T-cell (primary cell): ENCODE measurements at regions not wholly inside any gene's neighbourhood (a gene's known extent, or its start where the extent isn't known, plus 50 kb on each side); places are given as distances from the start of the nearest gene placed in this dataset.

ENCODE experiments used
- ATAC-seq, 4 experiments: fragments of 200-7000 bp in 3 of 4; fragments of 150-1000 bp in 1 of 4; cut with Tn5 transposase; replicated peaks in 1 of 4; 1 replicate in 3 of 4; 2 replicates in 1 of 4; pipeline ENCODE4 v1.10.0; 2021; ENCODE audit warnings: moderate library complexity in 3 of 4, mild to moderate bottlenecking in 2 of 4, moderate number of reproducible peaks in 1 of 4
- CTCF ChIA-PET, 2 donors: fragments of 300-600 bp; sonication (Branson Sonifier 250); formaldehyde crosslinking; loops; one replicate each; lab custom pipeline; 2022; ENCODE audit warnings: antibody characterized with exemption in 2 of 2; lab: Charles Lee
- POLR2A ChIA-PET, 2 donors: fragments of 300-600 bp; sonication (Branson Sonifier 250); formaldehyde crosslinking; loops; one replicate each; lab custom pipeline; 2022; ENCODE audit warnings: antibody characterized with exemption in 2 of 2; lab: Charles Lee
- DNase-seq, 35 experiments: peaks; one replicate each; pipeline versions ENCODE4 v3.0.0 to v3.0.0-alpha.2; 2013 to 2023
- H3K27ac ChIP-seq: one replicate; pipeline ENCODE4 v1.5.1; 2013; ENCODE audit warnings: low read length
- H3K27me3 ChIP-seq, 2 experiments: replicated peaks in 1 of 2; 1 replicate in 1 of 2; 2 replicates in 1 of 2; pipeline versions ENCODE4 v1.6.1 to v1.7.0; 2013; ENCODE audit warnings: low read length in 1 of 2, mixed read lengths in 1 of 2; ENCODE audit not compliant: control insufficient read depth in 2 of 2, insufficient read depth in 2 of 2; ENCODE audit errors: extremely low read depth in 1 of 2
- H3K36me3 ChIP-seq, 2 donors: 1 replicate in 1 of 2; 2 replicates in 1 of 2; pipeline versions ENCODE4 v1.6.1 to v1.7.0; 2013; ENCODE audit warnings: low read length in 1 of 2; ENCODE audit not compliant: control insufficient read depth in 2 of 2, insufficient read depth in 1 of 2; ENCODE audit errors: extremely low read depth in 1 of 2
- H3K4me1 ChIP-seq, 2 experiments: 1 replicate in 1 of 2; 2 replicates in 1 of 2; pipeline versions ENCODE4 v1.6.1 to v1.7.0; 2013; ENCODE audit warnings: low read length in 2 of 2, mixed read lengths in 1 of 2; ENCODE audit not compliant: insufficient read depth in 2 of 2, control insufficient read depth in 1 of 2; ENCODE audit errors: extremely low read depth in 1 of 2
- H3K4me3 ChIP-seq, 2 donors: 1 replicate in 1 of 2; 2 replicates in 1 of 2; pipeline versions ENCODE4 v1.5.1 to v1.7.0; 2013; ENCODE audit warnings: mild to moderate bottlenecking in 2 of 2, low read length in 1 of 2, moderate library complexity in 1 of 2; ENCODE audit not compliant: control insufficient read depth in 1 of 2; ENCODE audit errors: extremely low read depth in 1 of 2
- H3K9me3 ChIP-seq: 2 replicates; pipeline ENCODE4 v1.7.0; 2013
- H3K27ac Mint-ChIP-seq, 2 donors: one replicate each; pipeline ENCODE4 v1.8.0; 2020 to 2021; ENCODE audit warnings: mild to moderate bottlenecking in 2 of 2, mixed read lengths in 2 of 2
- H3K27me3 Mint-ChIP-seq, 2 donors: one replicate each; pipeline ENCODE4 v1.8.0; 2021 to 2022; ENCODE audit warnings: mixed read lengths in 2 of 2
- H3K36me3 Mint-ChIP-seq: one replicate; pipeline ENCODE4 v1.8.0; 2021; ENCODE audit warnings: mixed read lengths
- H3K4me1 Mint-ChIP-seq, 3 donors: one replicate each; pipeline ENCODE4 v1.8.0; 2020 to 2022; ENCODE audit warnings: mixed read lengths in 3 of 3, mild to moderate bottlenecking in 1 of 3
- H3K4me3 Mint-ChIP-seq, 3 donors: one replicate each; pipeline ENCODE4 v1.8.0; 2020 to 2022; ENCODE audit warnings: mild to moderate bottlenecking in 3 of 3, mixed read lengths in 3 of 3, moderate library complexity in 3 of 3
- H3K9me3 Mint-ChIP-seq, 3 donors: one replicate each; pipeline ENCODE4 v1.8.0; 2020 to 2022; ENCODE audit warnings: mixed read lengths in 3 of 3
- WGBS: methylation state at CpG from one replicate; pipeline ENCODE4 v1.1.5; 2013; ENCODE audit warnings: missing lambda C conversion rate; ENCODE audit not compliant: insufficient coverage; 5-methylcytosine and 5-hydroxymethylcytosine counted together

- no peaks in the 10 kb centered on the region for H3K9me3 Mint-ChIP-seq
- peak overlapping the region; percentile 27 for H3K27ac ChIP-seq
- no peaks in the 10 kb centered on the region for H3K36me3 ChIP-seq
- ChIA-PET CTCF (no interaction called here), POLR2A (interaction anchor here in 1 of 2 donors (0.6 kb wide), 1 partner anchor 1309 kb away, joined by 3 read pairs; no protein-coding TSS in a partner anchor)
- H3K27me3 Mint-ChIP-seq = no peaks in the 10 kb centered on the region
- H3K4me3 Mint-ChIP-seq = no peak overlapping the region
- peak in 1 of 35 experiments; percentile 18 for DNase-seq
- no peaks in the 10 kb centered on the region for H3K36me3 Mint-ChIP-seq
- H3K4me3 ChIP-seq = no peak overlapping the region
- H3K4me1 ChIP-seq = peaks cover 0 to 14% of the 10 kb centered on the region in 2 experiments
- H3K27ac Mint-ChIP-seq = no peak overlapping the region
- 44% methylated on average over 3 of the region's 3 CpGs for WGBS
- no peaks in the 10 kb centered on the region for H3K9me3 ChIP-seq
- no peaks in the 10 kb centered on the region for H3K27me3 ChIP-seq
- peak in 1 of 4 experiments; percentile 32 for ATAC-seq
- H3K4me1 Mint-ChIP-seq = peaks cover 3 to 8% (median 6%) of the 10 kb centered on the region in 3 donors
Observed at GRCh38 chr21:15508554-15508953, 221.2 kb upstream of the USP25 start.

- ATAC-seq = peak; percentile 99 to 100 (median 100)
- Mint-ChIP-seq H3K4me1 (peaks cover 23 to 29% (median 28%) of the 10 kb centered on the region in 3 donors), H3K27ac (peak overlapping the region; percentile 87 to 92), H3K27me3 (no peaks in the 10 kb centered on the region), H3K9me3 (peaks cover 2 to 4% (median 3%) of the 10 kb centered on the region in 3 donors), H3K4me3 (peak overlapping the region in 2 of 3 donors; percentile 32 to 47), H3K36me3 (no peaks in the 10 kb centered on the region)
- POLR2A ChIA-PET = interaction anchor here (0.5 to 0.6 kb wide), 4 partner anchors 299 to 1118 kb away, joined by 3 to 6 read pairs (median 4); no protein-coding TSS in a partner anchor
- Histone ChIP-seq H3K4me3 (peak overlapping the region in 1 of 2 donors; percentile 0), H3K27me3 (no peaks in the 10 kb centered on the region), H3K27ac (peak overlapping the region; percentile 71), H3K9me3 (peaks cover 3% of the 10 kb centered on the region), H3K36me3 (no peaks in the 10 kb centered on the region), H3K4me1 (peaks cover 4 to 32% of the 10 kb centered on the region in 2 experiments)
- 21% methylated on average over 7 of the region's 8 CpGs for WGBS
- CTCF ChIA-PET = interaction anchor here in 1 of 2 donors (1.2 kb wide), 1 partner anchor 29 kb away, joined by 4 read pairs; no protein-coding TSS in a partner anchor
- peak; percentile 23 to 82 (median 62) for DNase-seq
Observed at GRCh38 chr21:15514073-15514946, 215.5 kb upstream of the USP25 start.

GRCh38 chr21:15515908-15516307, 213.9 kb upstream of the USP25 start:
- no peak overlapping the region for H3K4me3 ChIP-seq
- H3K4me1 ChIP-seq = peaks cover 8 to 35% of the 10 kb centered on the region in 2 experiments
- H3K27me3 ChIP-seq = no peaks in the 10 kb centered on the region
- Mint-ChIP-seq H3K27ac (no peak overlapping the region), H3K36me3 (no peaks in the 10 kb centered on the region), H3K4me3 (no peak overlapping the region), H3K4me1 (peaks cover 34 to 36% (median 36%) of the 10 kb centered on the region in 3 donors), H3K27me3 (no peaks in the 10 kb centered on the region), H3K9me3 (peaks cover 2 to 4% (median 3%) of the 10 kb centered on the region in 3 donors)
- no peak for ATAC-seq
- peaks cover 3% of the 10 kb centered on the region for H3K9me3 ChIP-seq
- no peak overlapping the region for H3K27ac ChIP-seq
- no peak for DNase-seq
- ChIA-PET CTCF (interaction anchor here (0.8 to 2.0 kb wide), 3 partner anchors 33 to 79 kb away, joined by 3 to 7 read pairs (median 5); no protein-coding TSS in a partner anchor), POLR2A (no interaction called here)
- WGBS = no CpG with 5 or more reads among the region's 2 CpGs
- no peaks in the 10 kb centered on the region for H3K36me3 ChIP-seq

DNA sequence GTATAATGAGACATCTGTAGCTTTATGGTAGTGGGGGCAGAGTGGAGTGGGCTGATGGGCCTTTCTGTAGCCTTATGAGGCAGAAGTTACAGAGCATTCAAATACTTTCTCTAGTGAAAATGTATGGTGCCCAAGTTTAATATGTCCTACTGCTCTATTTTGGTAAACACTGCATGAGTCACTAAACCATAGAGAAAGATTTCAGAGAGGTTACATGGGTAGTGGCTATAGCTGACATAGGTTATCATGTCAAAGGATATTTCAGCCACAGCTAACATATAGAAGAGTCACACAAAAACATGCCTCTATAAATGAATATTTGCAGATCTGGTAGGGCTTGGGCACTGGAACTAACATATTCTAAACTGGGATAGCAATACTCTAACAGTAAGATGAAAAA, 212.4 kb upstream of the USP25 start:
- POLR2A ChIA-PET = interaction anchor here (0.6 to 0.7 kb wide), 2 partner anchors 15 to 18 kb away, joined by 3 read pairs; no protein-coding TSS in a partner anchor
- peaks cover 2 to 4% (median 3%) of the 10 kb centered on the region in 3 donors for H3K9me3 Mint-ChIP-seq
- H3K9me3 ChIP-seq = peaks cover 3% of the 10 kb centered on the region
- H3K27me3 ChIP-seq = peaks cover 0 to 9% of the 10 kb centered on the region in 2 experiments
- ATAC-seq = no peak
- no peak overlapping the region for H3K27ac Mint-ChIP-seq
- DNase-seq = no peak
- H3K36me3 Mint-ChIP-seq = no peaks in the 10 kb centered on the region
- H3K27ac ChIP-seq = no peak overlapping the region
- no peaks in the 10 kb centered on the region for H3K27me3 Mint-ChIP-seq
- H3K4me3 Mint-ChIP-seq = no peak overlapping the region
- CTCF ChIA-PET = interaction anchor here (0.6 to 2.0 kb wide), 4 partner anchors 32 to 360 kb away, joined by 3 to 7 read pairs (median 5); no protein-coding TSS in a partner anchor
- H3K4me1 Mint-ChIP-seq = peaks cover 39 to 42% (median 41%) of the 10 kb centered on the region in 3 donors
- H3K36me3 ChIP-seq = no peaks in the 10 kb centered on the region
- H3K4me1 ChIP-seq = peaks cover 17 to 38% of the 10 kb centered on the region in 2 experiments
- H3K4me3 ChIP-seq = no peak overlapping the region

DNA sequence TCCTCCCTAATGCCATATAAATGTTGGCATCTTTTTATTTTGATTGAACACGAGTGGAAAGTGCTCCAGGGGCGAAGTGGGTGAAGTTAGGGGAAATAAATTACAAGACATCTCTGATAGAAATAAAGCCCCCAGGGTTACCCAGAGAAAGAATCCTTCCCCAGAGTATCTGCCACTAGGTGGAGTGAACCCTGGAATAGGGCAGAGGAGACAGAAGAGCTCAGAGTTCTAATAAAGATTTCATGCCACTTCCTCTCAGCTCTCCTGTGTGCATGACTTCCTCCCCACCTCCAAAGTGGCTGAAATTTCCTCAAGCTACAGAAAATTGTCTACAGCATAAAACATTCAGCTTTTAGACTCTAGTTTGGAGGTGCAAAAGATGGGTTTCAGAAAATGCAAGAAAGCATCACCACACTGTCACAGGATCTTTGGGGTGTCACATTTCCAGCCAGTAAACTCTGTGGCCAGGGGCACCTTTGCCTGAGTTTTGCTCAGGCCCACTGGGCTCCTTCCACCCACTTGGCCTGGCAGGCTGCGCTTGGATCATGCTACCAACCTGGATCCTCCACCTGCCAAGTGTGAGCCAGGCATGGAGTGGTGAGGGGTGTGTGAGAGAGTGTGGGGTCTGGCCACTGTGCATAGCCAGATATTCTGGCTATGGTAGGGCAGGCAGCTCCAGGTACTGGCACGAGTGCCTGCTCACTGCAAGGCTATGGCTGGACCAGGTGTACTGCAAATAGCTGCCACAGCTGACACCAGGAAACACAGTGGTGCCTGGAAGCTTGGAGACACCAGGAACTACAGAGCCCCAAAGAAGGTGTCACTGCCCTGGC, 208.8 kb upstream of the USP25 start:
- Histone ChIP-seq H3K27me3 (peaks cover 0 to 9% of the 10 kb centered on the region in 2 experiments), H3K4me1 (peaks cover 9 to 13% of the 10 kb centered on the region in 2 experiments), H3K9me3 (peaks cover 3% of the 10 kb centered on the region), H3K27ac (no peak overlapping the region), H3K36me3 (no peaks in the 10 kb centered on the region), H3K4me3 (no peak overlapping the region)
- H3K4me1 Mint-ChIP-seq = peaks cover 16 to 18% (median 17%) of the 10 kb centered on the region in 3 donors
- ATAC-seq = peak; percentile 60 to 83 (median 72)
- peak in 2 of 35 experiments; percentile 3 to 28 for DNase-seq
- CTCF ChIA-PET = interaction anchor here (0.6 to 2.4 kb wide), 9 partner anchors 12 to 1268 kb away, joined by 3 to 9 read pairs (median 3); no protein-coding TSS in a partner anchor
- H3K9me3 Mint-ChIP-seq = peaks cover 2 to 4% (median 3%) of the 10 kb centered on the region in 3 donors
- H3K36me3 Mint-ChIP-seq = no peaks in the 10 kb centered on the region
- H3K27ac Mint-ChIP-seq = peak overlapping the region in 1 of 2 donors; percentile 52
- 81% methylated on average over 2 of the region's 4 CpGs for WGBS
- POLR2A ChIA-PET = no interaction called here
- peak overlapping the region in 1 of 3 donors; percentile 31 for H3K4me3 Mint-ChIP-seq
- no peaks in the 10 kb centered on the region for H3K27me3 Mint-ChIP-seq
